Mesenchymal stem cell (in vitro differentiated cells and primary cell): ENCODE measurements at regions not wholly inside any gene's neighbourhood (a gene's known extent, or its start where the extent isn't known, plus 50 kb on each side); places are given as distances from the start of the nearest gene placed in this dataset.

Experiments
- DNase-seq: peaks from one replicate; pipeline ENCODE4 v3.0.0-alpha.2; 2013
- H2AFZ ChIP-seq: one replicate; pipeline ENCODE4 v1.6.1; 2013; ENCODE audit warnings: low read depth, mild to moderate bottlenecking, control low read depth, inconsistent platforms, low read length, moderate library complexity
- H2AK5ac ChIP-seq: 2 replicates; pipeline ENCODE4 v1.6.1; 2013; ENCODE audit warnings: low read length, moderate library complexity, mild to moderate bottlenecking, inconsistent platforms; ENCODE audit not compliant: severe bottlenecking
- H2BK120ac ChIP-seq: one replicate; pipeline ENCODE4 v1.6.1; 2013; ENCODE audit warnings: low read depth, mild to moderate bottlenecking, inconsistent platforms, low read length, moderate library complexity
- H2BK12ac ChIP-seq, 2 experiments: one replicate each; pipeline ENCODE4 v1.6.1; 2013; ENCODE audit warnings: inconsistent platforms in 2 of 2, low read length in 2 of 2, mild to moderate bottlenecking in 2 of 2, moderate library complexity in 2 of 2, control low read depth in 1 of 2
- H2BK15ac ChIP-seq: one replicate; pipeline ENCODE4 v1.6.1; 2013; ENCODE audit warnings: mild to moderate bottlenecking, low read depth, inconsistent platforms; ENCODE audit not compliant: poor library complexity, severe bottlenecking
- H2BK5ac ChIP-seq: 2 replicates; pipeline ENCODE4 v1.6.1; 2013; ENCODE audit warnings: low read depth, mild to moderate bottlenecking, low read length, control low read depth, inconsistent platforms; ENCODE audit not compliant: poor library complexity, severe bottlenecking
- H3K14ac ChIP-seq, 2 experiments: one replicate each; pipeline ENCODE4 v1.6.1; 2013; ENCODE audit warnings: inconsistent platforms in 2 of 2, low read length in 2 of 2, control low read depth in 1 of 2, mild to moderate bottlenecking in 1 of 2, moderate library complexity in 1 of 2
- H3K18ac ChIP-seq, 2 experiments: one replicate each; pipeline ENCODE4 v1.6.1; 2013; ENCODE audit warnings: inconsistent platforms in 2 of 2, low read length in 2 of 2, control low read depth in 1 of 2, low read depth in 1 of 2, mild to moderate bottlenecking in 1 of 2
- H3K23ac ChIP-seq, 2 experiments: one replicate each; pipeline ENCODE4 v1.6.1; 2013; ENCODE audit warnings: inconsistent platforms in 2 of 2, low read length in 2 of 2, mild to moderate bottlenecking in 2 of 2, moderate library complexity in 2 of 2, control low read depth in 1 of 2
- H3K27ac ChIP-seq: 2 replicates; pipeline ENCODE4 v1.5.1; 2013; ENCODE audit warnings: mild to moderate bottlenecking, moderate library complexity, low read length, control low read depth, inconsistent platforms; ENCODE audit not compliant: poor library complexity, severe bottlenecking
- H3K27me3 ChIP-seq, 2 experiments: 2 replicates each; pipeline versions ENCODE4 v1.6.1 to v1.7.0; 2013; ENCODE audit warnings: low read length in 2 of 2, mild to moderate bottlenecking in 2 of 2, moderate library complexity in 2 of 2, control low read depth in 1 of 2, inconsistent platforms in 1 of 2; ENCODE audit not compliant: control insufficient read depth in 1 of 2, insufficient read depth in 1 of 2
- H3K36me3 ChIP-seq, 2 experiments: 2 replicates each; pipeline versions ENCODE4 v1.6.1 to v1.7.0; 2013; ENCODE audit warnings: low read length in 2 of 2, control low read depth in 1 of 2, inconsistent platforms in 1 of 2, low read depth in 1 of 2, mild to moderate bottlenecking in 1 of 2; ENCODE audit not compliant: insufficient read depth in 2 of 2, control insufficient read depth in 1 of 2
- H3K4ac ChIP-seq, 2 experiments: one replicate each; pipeline ENCODE4 v1.6.1; 2013; ENCODE audit warnings: inconsistent platforms in 2 of 2, low read length in 2 of 2, mild to moderate bottlenecking in 2 of 2, moderate library complexity in 2 of 2, control low read depth in 1 of 2, low read depth in 1 of 2
- H3K4me1 ChIP-seq: 2 replicates; pipeline ENCODE4 v1.6.1; 2013; ENCODE audit warnings: low read depth, low read length, control low read depth; ENCODE audit not compliant: control insufficient read depth, insufficient read depth
- H3K4me2 ChIP-seq: 2 replicates; pipeline ENCODE4 v1.6.1; 2013; ENCODE audit warnings: low read length, mild to moderate bottlenecking, inconsistent platforms; ENCODE audit not compliant: poor library complexity, severe bottlenecking
- H3K4me3 ChIP-seq, 2 experiments: 2 replicates each; pipeline versions ENCODE4 v1.5.1 to v1.7.0; 2013; ENCODE audit warnings: low read length in 2 of 2, mild to moderate bottlenecking in 2 of 2, control low read depth in 1 of 2, low read depth in 1 of 2; ENCODE audit not compliant: insufficient read depth in 1 of 2
- H3K79me1 ChIP-seq: replicated peaks from 2 replicates; pipeline ENCODE4 v1.6.1; 2013; ENCODE audit warnings: mild to moderate bottlenecking, control low read depth, low read length, inconsistent platforms; ENCODE audit not compliant: poor library complexity, severe bottlenecking
- H3K9ac ChIP-seq: 2 replicates; pipeline ENCODE4 v1.7.0; 2013; ENCODE audit warnings: mild to moderate bottlenecking, low read length, moderate library complexity
- H3K9me3 ChIP-seq: 2 replicates; pipeline ENCODE4 v1.7.0; 2013; ENCODE audit warnings: mild to moderate bottlenecking, low read length; ENCODE audit not compliant: control insufficient read depth
- H4K8ac ChIP-seq: one replicate; pipeline ENCODE4 v1.6.1; 2013; ENCODE audit warnings: inconsistent platforms, mild to moderate bottlenecking, low read length, moderate library complexity
- H4K91ac ChIP-seq: one replicate; pipeline ENCODE4 v1.6.1; 2013; ENCODE audit warnings: mild to moderate bottlenecking, low read length, inconsistent platforms
- WGBS: methylation state at CpG from one replicate; pipeline ENCODE4 v1.1.7; 2013; ENCODE audit warnings: mixed read lengths; 5-methylcytosine and 5-hydroxymethylcytosine counted together

- no peak overlapping the region for H2BK15ac ChIP-seq
- H3K4me3 ChIP-seq: no peak overlapping the region
- no peaks in the 10 kb centered on the region for H3K79me1 ChIP-seq
- H2AK5ac ChIP-seq: no peak overlapping the region
- peaks cover 4% of the 10 kb centered on the region for H3K9me3 ChIP-seq
- no peaks in the 10 kb centered on the region for H3K4me1 ChIP-seq
- no peak overlapping the region for H4K8ac ChIP-seq
- H2AFZ ChIP-seq: no peak overlapping the region
- H3K14ac ChIP-seq: no peak overlapping the region
- DNase-seq: no peak
- H3K27ac ChIP-seq: no peak overlapping the region
- H2BK5ac ChIP-seq: no peak overlapping the region
- H2BK12ac ChIP-seq: no peak overlapping the region
- no peak overlapping the region for H3K4ac ChIP-seq
- no peaks in the 10 kb centered on the region for H3K36me3 ChIP-seq
- 100% methylated on average over 1 of the region's 1 CpG for WGBS
- peaks cover 0 to 38% of the 10 kb centered on the region in 2 experiments for H3K27me3 ChIP-seq
- H4K91ac ChIP-seq: no peak overlapping the region
- H3K23ac ChIP-seq: no peak overlapping the region
- H3K9ac ChIP-seq: no peak overlapping the region
- no peak overlapping the region for H3K18ac ChIP-seq
- H3K4me2 ChIP-seq: no peak overlapping the region
- H2BK120ac ChIP-seq: no peak overlapping the region
These were observed 58.5 kb upstream of the AP1S2 start for GRCh38 chrX:15913146-15913545.

DNA sequence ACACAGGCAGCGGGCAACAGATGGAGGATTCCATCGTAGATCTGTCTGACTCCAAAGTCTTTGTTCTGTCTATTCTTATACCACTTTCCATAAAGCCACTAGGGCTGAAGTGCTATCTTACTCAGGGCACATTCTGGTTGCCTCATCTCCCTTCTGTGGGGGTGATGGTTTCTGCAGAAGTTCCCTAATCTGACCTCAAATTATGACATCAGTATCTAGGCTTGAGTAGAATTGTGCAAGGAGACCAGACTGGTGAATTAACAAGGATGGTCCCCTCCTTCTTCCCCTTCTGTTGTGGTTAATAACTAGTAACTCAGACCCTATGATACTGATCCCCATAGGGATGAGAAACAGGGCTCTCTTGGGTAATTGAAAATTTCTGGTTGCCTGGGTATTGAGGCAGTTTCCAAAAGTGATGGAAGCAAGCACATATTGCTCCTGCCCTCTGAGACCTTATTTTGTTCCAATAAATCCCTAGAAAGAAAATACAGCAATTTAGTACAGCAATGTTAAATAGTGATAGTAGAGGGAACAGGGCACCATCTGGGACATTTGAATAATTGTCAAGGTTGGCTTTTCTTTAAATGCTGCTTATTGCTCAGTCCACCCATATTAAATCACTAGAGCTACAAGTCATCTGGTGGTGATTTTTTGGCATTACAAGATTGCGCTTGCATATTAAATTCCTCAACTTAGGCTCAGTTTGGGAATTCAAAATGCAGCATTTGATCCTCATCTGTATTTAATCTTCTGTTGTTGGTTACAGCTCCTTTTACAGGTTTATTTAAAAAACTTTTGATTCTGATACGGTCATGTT lies 57.3 kb upstream of the AP1S2 start:
- Histone ChIP-seq H3K23ac (no peak overlapping the region), H3K4me2 (no peak overlapping the region), H4K8ac (no peak overlapping the region), H3K27me3 (peaks cover 0 to 35% of the 10 kb centered on the region in 2 experiments), H2AK5ac (no peak overlapping the region), H3K18ac (no peak overlapping the region), H3K79me1 (no peaks in the 10 kb centered on the region), H2BK120ac (no peak overlapping the region), H3K4me3 (no peak overlapping the region), H3K4ac (no peak overlapping the region), H4K91ac (no peak overlapping the region), H2BK12ac (no peak overlapping the region), H3K9me3 (no peaks in the 10 kb centered on the region), H3K9ac (no peak overlapping the region), H3K27ac (no peak overlapping the region), H2BK15ac (no peak overlapping the region), H2BK5ac (no peak overlapping the region), H3K14ac (no peak overlapping the region), H3K36me3 (no peaks in the 10 kb centered on the region), H3K4me1 (no peaks in the 10 kb centered on the region), H2AFZ (no peak overlapping the region)
- DNase-seq: no peak
- WGBS: no CpG with 5 or more reads among the region's 4 CpGs

DNA sequence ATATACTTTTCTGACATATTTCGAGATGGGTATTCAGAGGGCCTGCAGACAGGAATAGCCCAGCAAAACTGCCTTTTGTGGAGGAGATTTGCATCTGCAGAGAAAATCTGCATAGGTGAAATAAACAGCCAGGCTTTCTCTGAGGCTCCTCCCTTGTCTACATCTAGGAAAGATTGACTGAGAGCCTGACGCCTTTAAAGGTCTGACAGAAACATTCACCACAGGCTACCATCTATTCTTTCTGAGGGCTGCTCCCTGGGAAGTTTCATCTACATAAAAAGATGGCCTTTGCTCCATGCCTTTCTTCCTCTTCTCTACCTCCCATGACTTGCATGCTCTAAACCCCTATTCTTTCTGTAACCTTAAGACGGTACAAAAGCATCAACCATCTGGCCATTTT lies 55.0 kb upstream of the AP1S2 start:
- H3K9ac ChIP-seq: no peak overlapping the region
- no peak overlapping the region for H3K4me3 ChIP-seq
- no peak overlapping the region for H4K8ac ChIP-seq
- H3K36me3 ChIP-seq: no peaks in the 10 kb centered on the region
- no peak overlapping the region for H3K23ac ChIP-seq
- H2AK5ac ChIP-seq: no peak overlapping the region
- 46% methylated on average over 2 of the region's 3 CpGs for WGBS
- no peak overlapping the region for H2BK12ac ChIP-seq
- H3K4me2 ChIP-seq: no peak overlapping the region
- H3K27ac ChIP-seq: no peak overlapping the region
- H2BK15ac ChIP-seq: no peak overlapping the region
- peaks cover 0 to 32% of the 10 kb centered on the region in 2 experiments for H3K27me3 ChIP-seq
- H2BK5ac ChIP-seq: no peak overlapping the region
- no peaks in the 10 kb centered on the region for H3K79me1 ChIP-seq
- no peak overlapping the region for H3K4ac ChIP-seq
- no peak overlapping the region for H2BK120ac ChIP-seq
- no peak for DNase-seq
- no peak overlapping the region for H2AFZ ChIP-seq
- H3K14ac ChIP-seq: no peak overlapping the region
- no peak overlapping the region for H4K91ac ChIP-seq
- H3K9me3 ChIP-seq: no peaks in the 10 kb centered on the region
- H3K18ac ChIP-seq: no peak overlapping the region
- H3K4me1 ChIP-seq: no peaks in the 10 kb centered on the region

DNA sequence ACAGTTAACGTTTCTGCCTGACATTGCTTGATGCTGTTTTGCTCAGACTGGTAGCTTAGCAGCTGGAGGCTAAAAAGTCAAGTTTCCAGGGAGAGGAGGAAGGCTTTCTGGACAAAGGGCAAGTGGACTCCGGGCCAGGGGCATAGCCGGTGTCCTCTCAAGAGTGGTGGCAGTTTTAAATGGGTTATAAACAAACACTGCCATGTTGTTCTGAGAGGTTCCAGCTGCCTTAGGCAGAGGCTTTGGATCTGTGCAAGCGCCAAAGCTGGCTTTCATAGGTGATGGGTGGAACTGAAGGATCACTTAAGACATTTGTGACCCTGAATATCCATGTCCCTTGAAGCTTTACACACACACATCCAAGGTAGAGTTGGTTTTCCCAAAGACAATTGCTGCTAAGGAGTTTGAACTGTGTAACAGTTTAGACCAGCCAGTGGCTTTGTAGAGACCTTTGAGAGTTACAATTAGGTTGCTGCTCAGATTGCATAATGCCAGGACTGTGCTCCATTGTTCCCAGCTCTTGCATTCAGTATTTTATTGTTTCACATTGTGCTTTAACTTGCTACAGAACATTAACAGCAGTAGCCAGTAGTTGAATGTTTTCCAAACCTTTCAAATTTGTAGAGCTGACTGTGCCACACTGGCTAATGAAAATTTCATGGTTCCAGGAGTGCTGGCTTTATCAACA lies 54.1 kb upstream of the AP1S2 start:
- Histone ChIP-seq H3K79me1 (no peaks in the 10 kb centered on the region), H3K9ac (no peak overlapping the region), H3K4me1 (no peaks in the 10 kb centered on the region), H3K4me3 (no peak overlapping the region), H2AK5ac (no peak overlapping the region), H3K4me2 (no peak overlapping the region), H3K36me3 (no peaks in the 10 kb centered on the region), H2BK15ac (no peak overlapping the region), H2AFZ (no peak overlapping the region), H3K27me3 (peaks cover 0 to 29% of the 10 kb centered on the region in 2 experiments), H2BK120ac (no peak overlapping the region), H2BK12ac (no peak overlapping the region), H3K27ac (no peak overlapping the region), H3K9me3 (no peaks in the 10 kb centered on the region), H4K91ac (no peak overlapping the region), H3K18ac (no peak overlapping the region), H4K8ac (no peak overlapping the region), H3K4ac (no peak overlapping the region), H3K14ac (no peak overlapping the region), H3K23ac (no peak overlapping the region), H2BK5ac (no peak overlapping the region)
- WGBS: 40% methylated on average over 3 of the region's 4 CpGs
- no peak for DNase-seq
